HG03521 (cell line): ENCODE measurements at regions not wholly inside any gene's neighbourhood (a gene's known extent, or its start where the extent isn't known, plus 50 kb on each side); places are given as distances from the start of the nearest gene placed in this dataset.

Source experiments
- ATAC-seq: cut with Tn5 transposase; IDR thresholded peaks from one replicate; pipeline ENCODE4 v1.9.1; 2021; ENCODE audit warnings: mild to moderate bottlenecking, moderate library complexity; ENCODE audit not compliant: unreplicated experiment

- ATAC-seq, result no peak
Measured at GRCh38 chr16:7185689-7186088, 147.0 kb upstream of the RBFOX1 start.

DNA sequence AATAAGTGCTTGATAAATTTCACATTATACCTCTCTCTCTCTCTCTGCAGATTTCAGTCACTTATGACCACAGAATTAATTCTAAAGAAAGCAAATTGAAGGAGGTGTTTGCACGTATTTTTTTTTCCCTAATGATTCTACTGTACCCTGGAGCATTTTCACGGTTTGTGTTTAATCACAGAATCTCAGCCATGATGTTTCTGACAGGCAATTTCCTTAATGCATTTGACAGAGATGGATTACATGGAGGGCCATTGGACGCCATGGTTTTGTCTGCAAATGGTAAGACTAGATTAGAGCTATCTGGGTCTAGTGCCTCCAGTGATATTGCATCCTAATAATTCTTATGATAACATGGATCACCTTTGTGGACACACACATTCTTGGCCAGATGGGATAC, 147.5 kb upstream of the RBFOX1 start:
- no peak for ATAC-seq

GRCh38 chr16:7183768-7184167, 148.9 kb upstream of the RBFOX1 start:
- no peak for ATAC-seq

DNA sequence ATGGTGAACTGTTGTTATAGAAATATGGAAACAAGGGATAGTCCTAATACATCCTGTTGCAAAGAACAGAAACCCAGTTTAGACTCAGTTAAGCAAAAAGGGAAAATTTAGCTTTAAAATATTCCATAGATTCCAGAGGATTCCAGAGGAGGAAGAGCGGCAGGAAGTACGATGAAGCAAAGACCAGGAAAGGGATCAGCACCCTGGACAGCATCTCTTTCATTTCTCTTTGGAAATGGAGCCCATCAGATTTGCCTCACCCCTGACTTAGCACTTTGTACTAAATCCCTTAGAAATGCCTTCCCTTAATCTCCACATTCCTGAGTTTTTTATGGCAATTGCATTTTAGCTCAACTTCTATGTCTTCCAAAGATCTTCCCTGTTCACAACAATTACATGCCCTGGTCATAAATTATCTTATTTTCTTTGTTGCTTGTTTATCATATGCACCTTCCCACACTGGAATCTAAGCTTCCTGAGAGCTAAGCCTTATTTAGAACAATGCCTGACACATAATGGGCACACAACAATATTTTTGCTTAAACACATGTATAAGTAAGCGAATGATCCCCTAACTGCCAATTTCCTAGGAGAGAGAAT, 150.0 kb upstream of the RBFOX1 start:
- ATAC-seq, result no peak

DNA sequence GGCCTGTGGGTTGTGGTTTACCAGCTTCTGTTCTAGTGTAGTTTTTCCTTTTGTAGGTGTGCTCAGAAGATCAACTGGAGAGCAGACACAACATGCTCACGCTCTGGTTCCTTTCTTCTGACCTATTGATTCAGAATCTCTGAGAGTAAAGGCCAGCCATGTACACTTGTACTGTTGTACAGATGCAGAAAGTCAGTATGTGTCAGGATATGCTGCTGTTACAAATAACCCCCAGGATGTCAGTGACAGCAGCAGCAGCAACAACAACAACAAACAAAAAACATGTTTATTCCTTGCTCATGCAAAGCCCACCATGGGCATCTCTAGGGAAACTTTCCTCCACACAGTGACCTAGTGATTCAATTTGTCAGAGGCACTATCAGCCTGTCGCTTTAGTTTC, 154.8 kb upstream of the RBFOX1 start:
- ATAC-seq, result no peak

GRCh38 chr16:7171151-7171550, 161.5 kb upstream of the RBFOX1 start:
- ATAC-seq, result no peak

DNA sequence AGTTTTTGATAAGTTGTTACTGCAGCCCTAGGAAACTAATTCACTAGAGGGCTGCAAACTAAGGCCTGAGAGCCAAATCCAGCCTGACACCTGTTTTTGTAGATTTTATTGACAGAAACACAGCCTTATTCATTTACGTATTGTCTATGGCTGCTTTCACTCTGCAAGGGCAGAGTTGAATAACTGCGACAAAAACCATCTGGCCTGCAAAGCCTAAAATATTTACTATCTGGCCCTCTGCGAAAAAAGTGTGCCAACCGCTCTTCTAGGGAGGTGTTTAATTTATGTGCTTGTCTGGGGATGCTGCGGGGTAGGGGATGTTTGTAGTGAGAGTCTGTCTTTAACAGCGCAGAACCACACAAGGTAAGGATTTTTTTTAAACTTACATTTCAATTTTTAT, 165.0 kb upstream of the RBFOX1 start:
- ATAC-seq, result no peak

DNA sequence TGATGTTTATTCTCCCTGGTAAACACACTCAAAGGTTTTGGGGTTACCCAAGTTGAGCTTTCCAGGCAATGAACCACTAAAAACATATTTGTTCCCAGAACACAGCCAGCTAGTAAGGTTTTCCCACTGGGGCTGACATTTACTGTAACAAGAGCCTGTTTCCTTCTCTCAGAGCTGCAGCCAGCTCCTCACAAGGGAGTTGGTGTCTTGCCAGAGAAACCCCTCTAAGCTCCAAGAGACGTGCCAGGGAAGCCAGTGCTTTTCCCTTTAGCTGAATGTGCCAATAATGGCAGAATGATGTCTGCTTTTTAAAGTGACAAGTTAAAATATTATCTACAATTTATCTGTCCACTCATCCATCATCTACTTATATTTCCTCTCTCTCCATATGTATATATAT, 170.8 kb upstream of the RBFOX1 start:
- ATAC-seq, result no peak

DNA sequence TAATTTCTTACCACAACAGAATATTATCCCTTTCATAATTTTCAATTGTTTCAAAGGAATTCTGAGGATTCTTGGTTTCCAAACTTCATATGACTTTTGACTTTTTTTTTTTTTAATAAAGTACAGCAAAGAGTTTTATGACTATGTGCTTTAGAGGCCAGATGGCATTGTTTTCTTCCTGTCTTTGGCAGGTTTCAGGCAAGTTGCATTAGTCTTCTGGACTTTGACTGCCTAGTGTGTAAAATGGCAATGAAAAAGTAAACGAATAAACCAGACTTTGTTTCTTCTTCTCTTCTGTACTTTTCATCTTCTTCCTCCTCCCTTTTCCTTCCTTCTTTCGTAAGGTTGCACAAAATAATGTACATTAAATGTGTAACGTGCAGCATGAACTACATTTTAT, 172.6 kb upstream of the RBFOX1 start:
- ATAC-seq, result no peak

DNA sequence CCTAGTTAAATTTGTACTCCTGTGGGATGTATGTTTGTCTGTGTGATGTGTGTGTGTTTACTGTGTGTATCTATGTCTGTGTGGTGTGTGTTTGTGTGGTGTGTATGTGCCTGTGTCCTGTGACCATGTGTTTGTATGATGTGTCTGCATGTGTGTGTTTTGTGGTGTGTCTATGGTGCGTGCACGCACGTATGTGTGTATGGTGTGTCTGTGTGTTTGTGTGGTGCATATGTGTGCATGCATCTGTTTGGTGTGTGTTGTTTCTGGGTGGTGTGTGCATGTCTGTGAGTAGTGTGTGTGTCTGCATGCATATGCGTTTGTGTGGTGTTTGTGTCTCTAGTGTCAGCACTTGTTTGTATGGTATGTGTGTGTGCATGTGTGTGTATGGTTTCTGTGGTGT, 174.2 kb upstream of the RBFOX1 start:
- ATAC-seq, result no peak

DNA sequence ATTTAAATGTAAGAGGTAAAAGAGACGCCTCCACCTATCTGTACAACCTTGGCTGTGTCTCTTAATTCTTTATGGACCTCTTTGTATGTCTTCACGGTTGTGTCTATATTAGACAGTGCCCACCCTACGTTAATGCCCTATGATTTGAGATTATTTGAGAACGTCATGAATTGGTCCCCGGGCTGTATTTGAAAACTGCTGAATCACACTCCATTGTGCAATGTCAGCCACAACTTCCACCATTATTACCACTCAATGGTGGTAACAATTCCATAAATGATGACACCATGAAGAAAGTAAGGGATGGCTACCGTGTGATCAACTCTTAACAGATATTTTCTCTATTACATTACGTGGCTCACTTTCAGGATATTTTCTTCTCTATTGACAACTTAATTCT, 182.4 kb upstream of the RBFOX1 start:
- ATAC-seq, result no peak

DNA sequence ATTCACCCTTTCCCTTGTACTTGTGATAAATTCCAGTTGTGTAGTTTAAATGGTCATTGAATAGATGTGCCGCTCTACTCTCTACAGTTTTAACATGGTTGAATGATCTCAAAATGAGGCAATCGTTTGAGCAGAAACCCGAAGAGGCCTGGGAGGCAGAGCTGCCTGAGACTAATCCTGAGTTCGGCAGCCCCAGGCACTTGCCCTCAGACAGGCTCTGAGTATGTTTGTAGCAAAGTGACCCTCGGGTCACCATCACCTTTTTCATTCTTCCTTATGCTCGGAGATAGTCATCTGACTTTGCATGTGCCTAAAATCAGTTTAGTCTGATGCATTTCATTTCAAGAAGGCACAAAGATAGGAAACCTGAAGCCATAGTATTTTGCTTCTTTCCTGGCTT, 184.0 kb upstream of the RBFOX1 start:
- ATAC-seq, result no peak

GRCh38 chr16:7140899-7141298, 191.7 kb upstream of the RBFOX1 start:
- ATAC-seq, result no peak

GRCh38 chr16:7137560-7138330, 194.9 kb upstream of the RBFOX1 start:
- ATAC-seq, result no peak

- no peak for ATAC-seq
Measured at GRCh38 chr16:7132465-7132864, 200.2 kb upstream of the RBFOX1 start.

DNA sequence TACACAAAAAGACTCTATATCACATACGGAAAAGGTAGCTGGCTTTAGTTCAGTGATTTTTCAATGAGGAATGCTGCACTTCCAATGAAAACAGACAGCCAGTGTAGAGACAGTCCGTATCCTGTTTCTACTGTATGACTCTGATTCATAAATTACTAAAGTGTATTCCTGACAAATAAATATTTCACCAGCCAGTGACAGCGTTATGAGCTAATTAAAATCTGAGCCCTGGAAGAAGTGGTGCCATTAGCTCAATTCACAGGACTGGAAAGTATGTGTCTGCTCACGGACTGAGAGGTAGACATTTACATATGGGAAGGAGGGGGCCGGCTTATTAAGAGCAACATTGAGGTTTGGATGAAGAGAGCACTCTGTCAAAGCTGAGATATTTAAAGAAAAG, 207.9 kb upstream of the RBFOX1 start:
- no peak for ATAC-seq

DNA sequence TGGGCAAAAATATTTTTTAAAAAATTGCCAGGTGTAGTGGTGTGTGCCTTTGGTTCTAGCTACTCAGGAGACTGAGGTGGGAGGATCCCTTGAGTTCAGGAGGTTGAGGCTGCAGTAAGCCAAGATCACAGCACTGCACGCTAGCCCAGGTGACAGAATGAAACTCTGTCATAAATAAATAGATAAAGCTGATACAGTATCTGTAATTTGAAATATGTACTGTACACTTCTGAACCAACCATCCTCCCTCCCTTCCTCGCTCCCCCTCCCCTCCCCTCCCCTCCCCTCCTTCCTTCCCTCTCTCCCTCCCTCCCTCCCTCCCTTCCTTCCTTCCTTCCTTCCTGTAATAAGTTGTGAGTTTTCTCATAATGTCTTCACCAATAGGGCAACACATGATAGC, 208.4 kb upstream of the RBFOX1 start:
- no peak for ATAC-seq

GRCh38 chr16:7116734-7117133, 215.9 kb upstream of the RBFOX1 start:
- ATAC-seq, result no peak

GRCh38 chr16:7115898-7116297, 216.7 kb upstream of the RBFOX1 start:
- no peak for ATAC-seq

DNA sequence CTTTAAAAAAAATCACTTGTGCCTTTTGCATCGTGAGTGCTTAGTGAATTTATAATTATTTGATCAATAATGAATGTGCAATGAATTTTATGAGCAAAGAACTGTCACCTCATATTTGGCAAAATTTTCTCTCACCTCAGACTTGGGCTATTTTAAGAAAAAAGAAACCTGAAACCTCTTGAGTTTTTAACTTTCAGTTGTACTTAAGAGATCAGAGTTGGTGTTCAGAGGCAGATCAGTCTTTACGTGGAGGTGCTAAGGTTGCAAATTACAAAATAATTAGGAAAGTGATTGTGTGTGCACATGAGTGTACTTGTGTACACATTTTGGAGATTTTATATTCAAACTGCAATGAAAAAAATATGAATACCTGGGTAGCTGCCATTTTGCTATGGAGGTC, 218.7 kb upstream of the RBFOX1 start:
- ATAC-seq, result no peak

DNA sequence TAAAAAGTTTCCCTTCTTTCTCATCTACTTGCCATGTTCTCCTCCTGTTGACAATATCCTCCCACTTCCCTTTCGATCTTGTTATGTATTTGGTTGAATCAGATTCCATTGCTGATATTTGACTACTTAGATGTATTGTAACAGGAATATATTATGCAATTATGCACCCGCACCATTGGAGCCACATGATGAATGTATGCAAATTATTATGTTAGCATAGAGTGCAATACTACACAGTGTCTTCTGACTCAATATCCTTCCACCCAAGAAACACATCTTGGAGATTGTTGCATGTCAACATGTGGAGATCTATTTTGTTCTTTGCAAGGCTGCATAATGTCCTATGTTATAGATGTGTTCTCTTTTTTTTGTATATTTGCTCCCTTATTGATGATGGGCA, 219.2 kb upstream of the RBFOX1 start:
- no peak for ATAC-seq

- ATAC-seq, result no peak
Measured at GRCh38 chr16:7111265-7111664, 221.4 kb upstream of the RBFOX1 start.

DNA sequence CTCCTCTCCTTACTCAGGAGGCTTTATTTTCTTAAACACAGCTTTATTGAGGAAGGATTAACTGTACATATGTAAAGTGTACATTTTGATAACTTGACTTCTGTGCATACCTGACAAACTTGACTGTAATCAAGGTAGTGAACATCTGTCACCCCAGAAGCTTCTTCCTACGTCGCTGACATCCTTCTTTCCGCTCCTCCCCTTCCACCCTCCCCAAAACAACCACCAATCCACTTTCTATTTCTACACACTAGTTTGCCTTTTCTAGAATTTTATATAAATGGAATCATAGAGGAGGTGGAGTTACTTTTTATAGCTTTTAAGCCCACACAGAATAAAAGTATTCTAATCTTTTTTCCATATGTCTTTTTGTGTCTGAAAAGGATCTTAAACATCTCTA, 225.2 kb upstream of the RBFOX1 start:
- ATAC-seq, result no peak
